SK-N-SH (cell line): ENCODE measurements at regions not wholly inside any gene's neighbourhood (a gene's known extent, or its start where the extent isn't known, plus 50 kb on each side); places are given as distances from the start of the nearest gene placed in this dataset.

Experiments
- CTCF ChIP-seq: fragments of 200-600 bp; sonication (generic); IDR thresholded peaks from 2 replicates; pipeline ENCODE4 v1.6.1; 2017; ENCODE audit warnings: antibody characterized with exemption, mild to moderate bottlenecking, moderate library complexity
- EZH2phosphoT487 ChIP-seq: fragments of 200-600 bp; sonication (generic); IDR thresholded peaks from 2 replicates; pipeline ENCODE4 v1.6.1; 2017; ENCODE audit warnings: low read depth, mixed run types, mild to moderate bottlenecking, antibody characterized with exemption, moderate library complexity, borderline replicate concordance
- MEF2A ChIP-seq: IDR thresholded peaks from 2 replicates; pipeline ENCODE4 v1.4.0; 2012; ENCODE audit warnings: low read depth, borderline replicate concordance
- NRF1 ChIP-seq: IDR thresholded peaks from 2 replicates; pipeline ENCODE4 v1.6.1; 2012; ENCODE audit warnings: low read depth, mild to moderate bottlenecking, low read length
- PBX3 ChIP-seq: IDR thresholded peaks from 2 replicates; pipeline ENCODE4; 2012
- POLR2AphosphoS5 ChIP-seq: IDR thresholded peaks from 2 replicates; pipeline ENCODE4 v1.6.1; 2012; ENCODE audit warnings: low read depth, low read length
- RXRA ChIP-seq: IDR thresholded peaks from 2 replicates; pipeline ENCODE4 v1.4.0; 2012; ENCODE audit warnings: low read depth, mild to moderate bottlenecking, borderline replicate concordance
- TAF1 ChIP-seq: IDR thresholded peaks from 2 replicates; pipeline ENCODE4 v1.6.1; 2012; ENCODE audit warnings: low read depth, mild to moderate bottlenecking, low read length, moderate library complexity, borderline replicate concordance
- TCF12 ChIP-seq: IDR thresholded peaks from 2 replicates; pipeline ENCODE4 v1.4.0; 2012
- TEAD4 ChIP-seq: IDR thresholded peaks from 2 replicates; pipeline ENCODE4 v1.4.0; 2012; ENCODE audit warnings: mild to moderate bottlenecking, borderline replicate concordance; ENCODE audit not compliant: insufficient read depth

GRCh38 chr16:86862595-86863280, 284.4 kb downstream of the FOXL1 start:
- TF ChIP-seq TEAD4 (no peak), CTCF (no peak), NRF1 (no peak), PBX3 (no peak), POLR2AphosphoS5 (no peak), EZH2phosphoT487 (no peak), TCF12 (no peak), MEF2A (no peak), TAF1 (no peak), RXRA (no peak)
